ENCODE measurements at regions not wholly inside any gene's neighbourhood (a gene's known extent, or its start where the extent isn't known, plus 50 kb on each side); places are given as distances from the start of the nearest gene placed in this dataset.

DNA sequence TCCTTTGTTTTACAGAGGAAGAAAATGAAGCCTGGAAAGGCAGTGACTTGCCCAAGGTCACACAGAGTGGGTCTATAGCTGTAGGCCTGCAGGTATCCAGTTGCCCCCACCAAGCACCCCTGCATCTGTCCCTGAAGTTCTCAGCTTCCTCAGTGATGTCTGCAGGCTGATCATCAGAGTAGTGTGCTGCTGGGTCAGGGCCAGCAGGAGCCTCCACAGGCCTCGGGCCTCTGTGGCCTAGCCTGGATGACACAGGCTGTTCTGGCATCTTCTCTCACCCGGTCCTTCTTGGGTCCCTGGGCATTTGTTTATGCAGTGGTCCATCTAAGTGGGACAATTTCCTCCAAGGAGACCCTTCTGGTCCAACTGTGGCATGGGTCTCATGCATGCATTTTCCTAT, 74.8 kb upstream of the E2F8 start:
- no peak for TF ChIP-seq CTCF (IDR thresholded peaks at IDR 0.05; ENCODE audit: borderline replicate concordance, extremely low read depth, low read length, poor library complexity, severe bottlenecking)
- TF ChIP-seq EZH2 (IDR thresholded peaks at IDR 0.05; ENCODE audit: borderline replicate concordance, low read depth, low read length, severe bottlenecking): no peak
